ENCODE measurements at regions not wholly inside any gene's neighbourhood (a gene's known extent, or its start where the extent isn't known, plus 50 kb on each side); places are given as distances from the start of the nearest gene placed in this dataset.

- TF ChIP-seq POLR2A (IDR thresholded peaks at IDR 0.05; ENCODE audit: low read depth): no peak
- TF ChIP-seq CTCF (IDR thresholded peaks at IDR 0.05): no peak
- TF ChIP-seq EP300 (IDR thresholded peaks at IDR 0.05): no peak
- TF ChIP-seq POLR2AphosphoS5 (IDR thresholded peaks at IDR 0.05): no peak
Measured at GRCh38 chr6:27038498-27038897, 209.0 kb upstream of the PRSS16 start.
